Activated T-cell treated with anti-CD3 and anti-CD28 coated beads, Interleukin-2, amount 50 U/mL, for 72 hours (primary cell): ENCODE measurements at regions not wholly inside any gene's neighbourhood (a gene's known extent, or its start where the extent isn't known, plus 50 kb on each side); places are given as distances from the start of the nearest gene placed in this dataset.
"Not testable (repeated sequence)": the region's sequence is repeated elsewhere in the genome, so short reads cannot be mapped to it uniquely, and the experiment has no call there.

Source experiments
- ATAC-seq, 2 donors: fragments of 150-1000 bp; cut with Tn5 transposase; replicated peaks in 1 of 2; 2 replicates each; pipeline ENCODE4 v1.10.0; 2021; ENCODE audit warnings: moderate library complexity in 2 of 2, mild to moderate bottlenecking in 1 of 2
- DNase-seq, 2 donors: peaks; one replicate each; pipeline ENCODE4 v3.0.0; 2021 to 2022; ENCODE audit warnings: mixed read lengths in 1 of 2
- H3K27ac Mint-ChIP-seq: one replicate; pipeline ENCODE4 v1.8.0; 2022; ENCODE audit warnings: mild to moderate bottlenecking, moderate library complexity, mixed read lengths
- H3K27me3 Mint-ChIP-seq: one replicate; pipeline ENCODE4 v1.8.0; 2022; ENCODE audit warnings: low read depth, mixed read lengths
- H3K36me3 Mint-ChIP-seq, 2 donors: one replicate each; pipeline ENCODE4 v1.8.0; 2022; ENCODE audit warnings: mixed read lengths in 2 of 2, mild to moderate bottlenecking in 1 of 2; ENCODE audit not compliant: insufficient read depth in 2 of 2
- H3K4me1 Mint-ChIP-seq: one replicate; pipeline ENCODE4 v1.8.0; 2022; ENCODE audit warnings: low read depth, mixed read lengths
- H3K4me3 Mint-ChIP-seq, 2 donors: one replicate each; pipeline ENCODE4 v1.8.0; 2022; ENCODE audit warnings: mild to moderate bottlenecking in 2 of 2, mixed read lengths in 2 of 2, moderate library complexity in 2 of 2
- H3K9me3 Mint-ChIP-seq, 2 donors: one replicate each; pipeline ENCODE4 v1.8.0; 2022; ENCODE audit warnings: mixed read lengths in 2 of 2

GRCh38 chr10:123392182-123392963 lies 238.2 kb downstream of the BUB3 start:
- H3K4me3 Mint-ChIP-seq, result no peak overlapping the region
- peaks cover 0 to 14% of the 10 kb centered on the region in 2 donors for H3K36me3 Mint-ChIP-seq
- H3K9me3 Mint-ChIP-seq, result peaks cover 2% of the 10 kb centered on the region in 2 donors
- H3K4me1 Mint-ChIP-seq, result no peaks in the 10 kb centered on the region
- ATAC-seq (no peak), DNase-seq (no peak)
- no peak overlapping the region for H3K27ac Mint-ChIP-seq
- H3K27me3 Mint-ChIP-seq, result no peaks in the 10 kb centered on the region

DNA sequence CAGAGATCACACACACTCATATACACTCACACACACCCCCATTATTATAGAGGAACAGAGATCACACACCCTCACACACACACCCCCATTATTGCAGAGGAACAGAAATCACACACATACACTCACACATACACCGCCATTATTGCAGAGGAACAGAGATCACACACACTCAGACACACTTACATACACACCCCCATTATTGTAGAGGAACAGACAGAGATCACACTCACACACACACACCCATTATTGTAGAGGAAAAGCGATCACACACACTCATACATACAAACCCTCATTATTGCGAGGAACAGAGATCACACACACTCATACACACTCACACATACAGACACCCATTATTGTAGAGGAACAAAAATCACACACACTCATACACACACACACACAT lies 239.0 kb downstream of the BUB3 start:
- no peak overlapping the region for H3K4me3 Mint-ChIP-seq
- no peak for ATAC-seq
- H3K36me3 Mint-ChIP-seq, result peaks cover 0 to 10% of the 10 kb centered on the region in 2 donors

GRCh38 chr10:123394382-123394781 lies 240.2 kb downstream of the BUB3 start:
- H3K4me1 Mint-ChIP-seq, result no peaks in the 10 kb centered on the region
- H3K27me3 Mint-ChIP-seq, result no peaks in the 10 kb centered on the region
- peaks cover 0 to 7% of the 10 kb centered on the region in 2 donors for H3K36me3 Mint-ChIP-seq
- DNase-seq, result no peak
- H3K4me3 Mint-ChIP-seq, result no peak overlapping the region
- peaks cover 0 to 2% of the 10 kb centered on the region in 2 donors for H3K9me3 Mint-ChIP-seq
- H3K27ac Mint-ChIP-seq, result no peak overlapping the region
- ATAC-seq, result no peak

More for the DNA sequence above, 239.0 kb downstream of the BUB3 start:
- peaks cover 1 to 2% of the 10 kb centered on the region in 2 donors for H3K9me3 Mint-ChIP-seq
- H3K27me3 Mint-ChIP-seq, result no peaks in the 10 kb centered on the region
- no peak for DNase-seq
- H3K27ac Mint-ChIP-seq, result no peak overlapping the region
- no peaks in the 10 kb centered on the region for H3K4me1 Mint-ChIP-seq

DNA sequence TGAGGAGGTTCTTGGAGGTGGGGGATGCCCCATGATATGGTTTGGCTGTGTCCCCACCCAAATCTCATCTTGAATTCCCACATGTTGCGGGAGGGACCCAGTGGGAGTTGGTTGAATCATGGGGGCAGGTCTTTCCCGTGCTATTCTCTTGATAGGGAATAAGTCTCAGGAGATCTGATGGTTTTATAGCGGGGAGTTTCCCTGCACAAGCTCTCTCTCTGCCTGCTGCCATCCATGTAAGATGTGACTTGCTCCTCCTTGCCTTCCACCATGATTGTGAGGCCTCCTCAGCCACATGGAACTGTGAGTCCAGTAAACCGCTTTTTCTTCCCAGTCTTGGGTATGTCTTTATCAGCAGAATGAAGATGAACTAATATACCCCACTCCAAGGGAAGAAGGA lies 241.0 kb downstream of the BUB3 start:
- not testable (repeated sequence) for H3K4me3 Mint-ChIP-seq, H3K27me3 Mint-ChIP-seq, H3K36me3 Mint-ChIP-seq, H3K27ac Mint-ChIP-seq, DNase-seq, H3K9me3 Mint-ChIP-seq, H3K4me1 Mint-ChIP-seq, ATAC-seq

DNA sequence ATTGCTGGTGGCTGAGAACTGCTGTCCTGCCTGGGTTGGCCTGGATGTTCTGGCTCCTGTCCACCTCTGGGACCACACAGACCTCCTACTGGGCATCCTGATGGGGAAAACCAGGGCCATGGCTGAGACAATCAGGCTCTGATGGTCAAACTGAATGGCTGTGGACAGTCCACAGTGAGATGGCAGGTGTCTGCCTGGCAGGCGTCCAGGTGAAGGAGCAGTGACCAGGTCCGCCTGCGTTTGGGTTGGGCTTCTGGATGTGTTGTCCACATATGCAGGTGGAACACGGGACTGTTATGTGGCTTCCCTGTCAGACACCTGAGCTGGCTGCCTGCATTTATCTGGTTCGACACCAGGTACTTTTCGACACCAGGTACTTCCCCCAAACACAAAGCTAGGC lies 241.7 kb downstream of the BUB3 start:
- ATAC-seq (no peak), DNase-seq (no peak)
- H3K27ac Mint-ChIP-seq, result no peak overlapping the region
- no peaks in the 10 kb centered on the region for H3K27me3 Mint-ChIP-seq
- peaks cover 0 to 6% of the 10 kb centered on the region in 2 donors for H3K36me3 Mint-ChIP-seq
- H3K9me3 Mint-ChIP-seq, result peaks cover 0 to 2% of the 10 kb centered on the region in 2 donors
- no peaks in the 10 kb centered on the region for H3K4me1 Mint-ChIP-seq
- H3K4me3 Mint-ChIP-seq, result no peak overlapping the region

DNA sequence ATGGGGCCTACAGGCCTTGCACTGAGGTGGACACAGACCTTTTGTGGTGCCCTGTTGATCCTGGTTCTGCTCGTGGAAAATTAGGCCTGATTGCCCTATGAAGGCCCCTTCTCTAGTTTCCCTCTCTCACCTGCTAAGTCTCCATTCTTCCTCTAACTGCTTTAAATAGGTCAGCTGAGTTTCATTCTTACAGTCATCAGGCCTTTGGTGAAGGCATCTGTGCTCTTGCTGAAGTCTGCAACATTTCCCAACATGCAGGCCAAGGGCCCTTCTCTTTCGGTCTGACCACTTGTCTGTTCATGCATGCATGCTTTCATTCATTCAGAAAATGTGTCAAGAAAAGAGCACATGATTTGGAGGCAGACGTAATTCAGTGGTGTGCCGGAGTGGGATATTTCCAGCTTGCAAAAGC lies 244.0 kb downstream of the BUB3 start:
- ATAC-seq (no peak), DNase-seq (no peak)
- H3K36me3 Mint-ChIP-seq, result peaks cover 0 to 6% of the 10 kb centered on the region in 2 donors
- peaks cover 0 to 2% of the 10 kb centered on the region in 2 donors for H3K9me3 Mint-ChIP-seq
- H3K4me1 Mint-ChIP-seq, result no peaks in the 10 kb centered on the region
- no peak overlapping the region for H3K27ac Mint-ChIP-seq
- no peak overlapping the region for H3K4me3 Mint-ChIP-seq
- H3K27me3 Mint-ChIP-seq, result no peaks in the 10 kb centered on the region

- Mint-ChIP-seq H3K4me1 (no peaks in the 10 kb centered on the region), H3K36me3 (peaks cover 0 to 6% of the 10 kb centered on the region in 2 donors), H3K27ac (no peak overlapping the region), H3K27me3 (no peaks in the 10 kb centered on the region), H3K9me3 (peaks cover 0 to 2% of the 10 kb centered on the region in 2 donors), H3K4me3 (no peak overlapping the region)
- ATAC-seq (no peak), DNase-seq (no peak)
Measured at GRCh38 chr10:123398756-123399155, 244.6 kb downstream of the BUB3 start.

- H3K27me3 Mint-ChIP-seq, result no peaks in the 10 kb centered on the region
- ATAC-seq, result no peak
- DNase-seq, result no peak
- no peak overlapping the region for H3K4me3 Mint-ChIP-seq
- peaks cover 2% of the 10 kb centered on the region in 2 donors for H3K9me3 Mint-ChIP-seq
- peaks cover 2 to 6% of the 10 kb centered on the region in 2 donors for H3K36me3 Mint-ChIP-seq
- H3K4me1 Mint-ChIP-seq, result no peaks in the 10 kb centered on the region
- H3K27ac Mint-ChIP-seq, result no peak overlapping the region
Measured at GRCh38 chr10:123399276-123399839, 245.2 kb downstream of the BUB3 start.

- Mint-ChIP-seq H3K27ac (no peak overlapping the region), H3K27me3 (peaks cover 4% of the 10 kb centered on the region), H3K9me3 (peaks cover 9% of the 10 kb centered on the region in 2 donors), H3K36me3 (peaks cover 6 to 10% of the 10 kb centered on the region in 2 donors), H3K4me3 (no peak overlapping the region), H3K4me1 (no peaks in the 10 kb centered on the region)
- DNase-seq, result no peak
- ATAC-seq, result no peak
Measured at GRCh38 chr10:123402021-123402420, 247.8 kb downstream of the BUB3 start.

- H3K9me3 Mint-ChIP-seq, result peaks cover 9% of the 10 kb centered on the region in 2 donors
- DNase-seq (no peak), ATAC-seq (no peak)
- peaks cover 5% of the 10 kb centered on the region for H3K27me3 Mint-ChIP-seq
- no peaks in the 10 kb centered on the region for H3K4me1 Mint-ChIP-seq
- no peak overlapping the region for H3K27ac Mint-ChIP-seq
- no peak overlapping the region for H3K4me3 Mint-ChIP-seq
- H3K36me3 Mint-ChIP-seq, result peaks cover 6 to 10% of the 10 kb centered on the region in 2 donors
Measured at GRCh38 chr10:123402656-123403055, 248.5 kb downstream of the BUB3 start.

DNA sequence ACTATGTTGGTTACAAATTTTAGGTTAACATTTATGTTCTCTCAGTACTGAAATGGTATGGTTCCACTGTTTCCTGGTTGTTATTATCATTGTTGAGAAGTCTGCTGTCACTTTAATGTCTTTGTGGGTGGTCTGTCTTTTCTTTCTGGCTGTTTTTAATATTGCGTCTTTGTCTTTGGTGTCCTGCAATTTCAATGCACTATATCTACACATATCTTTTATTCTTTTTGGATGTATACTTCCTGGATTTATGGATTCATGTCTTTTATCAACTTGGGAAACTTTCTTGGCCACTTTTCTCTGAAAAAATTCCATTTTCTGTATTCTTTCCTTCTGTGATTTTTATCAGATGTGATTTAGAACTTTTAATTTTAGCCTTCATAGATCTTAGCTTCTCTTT lies 250.2 kb downstream of the BUB3 start:
- peaks cover 5% of the 10 kb centered on the region for H3K27me3 Mint-ChIP-seq
- H3K27ac Mint-ChIP-seq, result no peak overlapping the region
- no peak overlapping the region for H3K4me3 Mint-ChIP-seq
- H3K9me3 Mint-ChIP-seq, result peaks cover 9% of the 10 kb centered on the region in 2 donors
- H3K36me3 Mint-ChIP-seq, result peaks cover 6 to 10% of the 10 kb centered on the region in 2 donors
- DNase-seq (no peak), ATAC-seq (no peak)
- no peaks in the 10 kb centered on the region for H3K4me1 Mint-ChIP-seq

GRCh38 chr10:123408660-123409059 lies 254.5 kb downstream of the BUB3 start:
- DNase-seq, result no peak
- Mint-ChIP-seq H3K36me3 (peaks cover 6 to 10% of the 10 kb centered on the region in 2 donors), H3K27me3 (peaks cover 16% of the 10 kb centered on the region), H3K27ac (no peak overlapping the region), H3K4me1 (no peaks in the 10 kb centered on the region), H3K9me3 (peaks cover 9% of the 10 kb centered on the region in 2 donors), H3K4me3 (no peak overlapping the region)
- no peak for ATAC-seq

DNA sequence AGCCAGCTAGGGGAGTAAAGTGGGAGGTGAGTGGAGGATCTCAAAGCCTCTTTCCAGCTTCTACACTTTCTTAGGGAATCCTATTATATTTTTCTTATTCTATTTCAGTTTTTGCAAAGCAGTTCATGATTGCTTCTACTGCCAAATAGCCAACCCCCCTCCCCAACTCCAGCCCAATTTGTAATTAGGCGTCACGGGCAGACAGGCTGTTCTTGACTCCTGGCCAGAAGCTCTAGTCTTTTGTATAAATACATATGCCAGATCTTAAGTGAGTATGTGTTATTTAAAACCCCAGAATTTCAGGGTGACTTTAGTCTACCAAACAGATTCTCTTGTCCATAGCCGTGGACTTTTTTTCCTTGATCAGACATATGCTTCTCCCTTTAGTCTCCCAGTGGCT lies 255.2 kb downstream of the BUB3 start:
- Mint-ChIP-seq H3K27me3 (peaks cover 18% of the 10 kb centered on the region), H3K27ac (no peak overlapping the region), H3K4me1 (no peaks in the 10 kb centered on the region), H3K36me3 (peaks cover 6 to 7% of the 10 kb centered on the region in 2 donors), H3K4me3 (no peak overlapping the region), H3K9me3 (peaks cover 6 to 8% of the 10 kb centered on the region in 2 donors)
- no peak for ATAC-seq
- no peak for DNase-seq
